Activated naive CD4-positive, alpha-beta T cell treated with anti-CD3 and anti-CD28 coated beads, Interleukin-2, amount 50 U/mL, for 16 hours (primary cell): ENCODE measurements at regions not wholly inside any gene's neighbourhood (a gene's known extent, or its start where the extent isn't known, plus 50 kb on each side); places are given as distances from the start of the nearest gene placed in this dataset.

Experiments
- DNase-seq: peaks from one replicate; pipeline ENCODE4 v3.0.0-alpha.2; 2020

GRCh38 chr2:234763002-234763873, 188.6 kb upstream of the SH3BP4 start:
- no peak for DNase-seq

DNA sequence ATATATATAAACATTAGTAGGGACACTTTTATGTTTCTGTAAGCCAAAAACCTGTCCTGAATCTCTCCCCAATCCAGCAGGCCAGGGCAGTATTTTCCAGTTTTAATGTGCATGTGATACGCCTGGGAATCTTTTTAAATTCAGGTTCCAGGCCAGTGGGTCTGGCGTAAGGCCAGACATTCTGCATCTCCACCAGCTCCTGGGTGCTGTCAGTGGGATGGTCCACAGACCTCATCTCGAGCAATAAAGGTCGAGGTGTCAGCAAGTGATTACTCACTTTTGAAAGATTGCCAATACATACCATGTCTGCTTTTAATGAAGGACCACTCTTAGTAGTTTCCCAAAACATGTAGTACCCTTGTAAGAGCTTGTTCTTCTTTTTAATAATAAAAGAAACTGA, 189.9 kb upstream of the SH3BP4 start:
- no peak for DNase-seq

DNA sequence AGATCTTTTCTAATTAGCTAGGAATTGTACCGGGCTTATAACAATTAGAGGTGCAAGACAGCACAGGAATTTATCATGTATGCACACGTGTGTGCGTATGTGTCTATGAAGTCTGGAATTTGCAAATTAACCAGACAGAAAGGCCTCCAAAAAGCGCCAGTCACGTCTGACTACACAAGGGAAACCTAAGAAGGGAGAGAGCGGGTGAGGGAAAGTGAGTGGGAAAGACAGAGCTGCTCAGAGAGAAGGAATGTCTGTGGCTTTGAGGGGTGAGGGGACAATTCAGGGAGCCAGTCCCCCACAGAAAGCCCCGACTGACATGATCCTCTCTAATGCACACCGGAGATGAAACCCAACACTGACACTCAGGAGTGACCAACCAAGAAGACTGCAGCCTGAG, 197.7 kb upstream of the SH3BP4 start:
- DNase-seq, result no peak

DNA sequence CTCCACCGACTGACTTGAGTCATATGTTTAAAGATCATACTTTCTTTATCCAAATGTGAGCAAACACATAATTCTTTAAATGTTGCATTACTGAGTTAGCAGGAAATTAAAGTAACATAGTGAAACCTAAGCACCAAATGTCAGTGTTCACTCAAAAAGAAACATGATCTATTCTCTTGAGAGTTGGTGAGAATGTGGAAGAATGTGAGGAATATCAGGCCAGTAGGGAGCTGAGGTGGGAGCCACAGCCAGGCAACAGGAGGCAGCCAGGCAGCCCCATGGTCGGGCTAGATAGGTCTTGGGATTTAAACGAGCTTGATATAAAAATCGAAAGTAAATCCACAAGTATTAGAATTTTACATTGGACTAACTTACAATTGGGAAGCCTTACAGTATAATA, 198.1 kb upstream of the SH3BP4 start:
- no peak for DNase-seq

DNA sequence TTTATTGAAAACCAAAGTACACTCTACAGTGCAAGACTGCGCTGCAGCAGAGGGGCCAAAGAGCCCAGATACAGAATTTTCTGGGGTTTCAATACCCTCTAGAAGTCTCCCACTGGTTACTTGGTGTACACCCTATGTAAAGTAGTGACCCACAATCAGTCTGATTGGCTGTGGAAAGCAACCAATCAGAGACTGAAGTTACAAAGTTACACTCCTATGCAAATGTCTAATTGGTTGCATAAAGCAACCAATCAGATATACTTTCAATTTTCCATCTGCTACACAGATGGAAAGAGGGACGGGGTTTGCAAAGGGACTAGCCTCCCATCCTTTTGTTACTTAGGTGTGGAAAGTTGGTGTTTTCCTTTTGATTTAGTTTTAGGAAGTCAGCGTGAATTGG, 198.9 kb upstream of the SH3BP4 start:
- DNase-seq, result no peak

DNA sequence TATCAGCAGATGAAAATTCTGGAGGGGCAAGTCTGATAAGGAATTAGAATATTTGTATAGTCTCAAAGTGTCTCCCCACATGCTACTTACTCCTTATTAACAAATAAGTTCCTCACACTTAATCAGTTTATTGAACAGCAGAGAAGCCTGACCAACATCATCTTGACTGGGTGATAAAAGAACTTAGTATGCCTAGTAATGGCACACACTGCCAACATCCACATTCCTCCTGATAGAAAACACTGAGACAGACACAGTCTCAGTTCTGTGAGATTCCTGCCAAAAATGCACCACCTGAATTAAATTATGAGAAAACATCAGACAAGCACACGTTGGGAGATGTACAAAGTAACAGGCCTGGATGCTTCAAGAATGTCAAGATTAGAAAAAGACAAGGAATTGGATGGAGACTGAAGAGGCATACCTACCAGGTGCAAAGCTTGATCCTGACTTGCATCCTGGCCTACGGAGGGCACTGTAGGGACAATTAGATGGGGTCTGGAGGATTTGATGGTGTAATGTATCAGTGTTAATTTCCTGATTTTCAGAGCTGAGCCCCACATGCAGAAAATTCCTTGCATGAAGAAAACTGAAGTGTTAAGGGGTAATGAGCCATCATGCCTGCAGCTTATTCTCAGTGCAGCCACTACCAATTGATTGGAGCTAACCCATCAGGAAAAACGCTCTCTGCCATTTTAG, 200.4 kb upstream of the SH3BP4 start:
- DNase-seq, result no peak

- no peak for DNase-seq
Observed at GRCh38 chr2:234747833-234748559, 203.8 kb upstream of the SH3BP4 start.

DNA sequence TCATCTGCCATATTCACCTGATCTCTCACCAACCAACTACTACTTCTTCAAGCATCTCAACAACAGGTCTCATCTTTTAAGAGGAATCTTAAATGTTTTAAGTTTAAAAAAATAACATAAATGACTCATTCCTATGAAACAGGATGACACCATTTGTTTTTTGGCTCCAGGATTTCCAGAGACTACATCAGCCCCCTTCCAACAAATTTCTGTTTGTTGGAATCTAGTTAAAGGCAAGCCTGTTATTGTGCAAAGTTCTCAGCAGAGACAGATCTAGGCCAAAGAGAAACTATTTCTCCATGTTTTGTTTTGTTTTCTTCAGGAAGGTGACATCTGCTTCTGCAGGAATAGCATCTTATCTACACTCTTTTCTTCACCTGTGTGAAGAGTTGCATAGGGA, 204.8 kb upstream of the SH3BP4 start:
- DNase-seq, result no peak

DNA sequence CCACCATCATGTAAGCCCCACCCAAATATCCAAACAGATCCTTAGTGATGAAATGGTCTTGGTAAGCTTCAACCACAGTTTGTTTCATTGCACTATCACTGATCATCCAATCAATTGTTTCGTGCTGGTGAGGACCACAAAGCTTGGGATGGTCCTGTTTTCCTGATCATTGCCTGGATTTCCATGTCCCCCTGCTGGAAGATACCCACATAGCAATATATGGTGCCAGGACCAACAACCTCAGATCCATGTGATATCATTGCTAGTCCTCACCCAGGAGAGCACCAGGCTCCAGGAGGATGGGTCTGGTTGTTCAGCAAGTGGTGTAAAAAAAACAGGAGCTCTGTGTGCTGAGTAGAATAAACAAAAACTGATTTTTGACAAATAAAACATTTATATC, 206.5 kb upstream of the SH3BP4 start:
- DNase-seq, result no peak

GRCh38 chr2:234741976-234742375, 209.8 kb upstream of the SH3BP4 start:
- DNase-seq, result no peak

DNA sequence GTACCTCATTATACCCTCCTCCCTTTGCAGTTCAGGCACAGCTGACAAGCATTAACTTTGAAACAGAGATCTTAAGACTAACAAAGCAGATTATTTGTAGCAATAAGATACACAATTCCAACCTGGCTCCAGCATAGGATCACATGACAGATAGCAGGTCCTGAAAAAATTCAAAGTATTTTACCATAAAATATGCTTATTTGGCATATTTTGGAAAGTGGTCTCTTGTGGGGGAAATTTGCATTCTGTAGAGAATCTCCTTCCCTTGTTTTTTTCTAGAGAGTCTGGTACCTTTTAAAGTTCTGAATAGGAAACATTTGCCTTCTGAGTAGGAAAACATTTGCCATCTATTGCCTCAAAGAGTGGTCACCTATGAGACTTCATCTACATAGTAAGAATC, 212.8 kb upstream of the SH3BP4 start:
- DNase-seq, result no peak

DNA sequence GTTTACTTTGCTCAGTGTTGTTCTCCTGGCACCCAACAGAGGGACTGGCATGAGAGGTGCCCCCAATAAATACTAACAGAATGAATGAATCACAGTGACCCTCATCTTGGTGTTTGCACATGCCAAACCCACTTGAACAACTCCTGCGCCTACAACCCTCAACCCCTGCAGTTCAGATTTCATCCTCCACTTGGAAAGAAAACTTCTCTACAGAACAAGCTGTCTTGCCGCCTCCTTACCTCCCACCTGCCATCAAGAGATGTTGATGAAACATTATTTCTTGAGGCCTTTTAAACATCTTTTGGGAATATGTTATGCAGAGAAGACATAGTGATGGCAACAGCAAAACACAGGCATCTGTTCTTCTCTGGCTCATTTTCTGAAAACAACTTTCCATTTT, 216.0 kb upstream of the SH3BP4 start:
- DNase-seq, result no peak

GRCh38 chr2:234733795-234734600, 217.8 kb upstream of the SH3BP4 start:
- no peak for DNase-seq

GRCh38 chr2:234733093-234733489, 218.7 kb upstream of the SH3BP4 start:
- DNase-seq, result no peak

- DNase-seq, result no peak
Observed at GRCh38 chr2:234732404-234733092, 219.3 kb upstream of the SH3BP4 start.

- DNase-seq, result no peak
Observed at GRCh38 chr2:234731236-234731635, 220.6 kb upstream of the SH3BP4 start.

DNA sequence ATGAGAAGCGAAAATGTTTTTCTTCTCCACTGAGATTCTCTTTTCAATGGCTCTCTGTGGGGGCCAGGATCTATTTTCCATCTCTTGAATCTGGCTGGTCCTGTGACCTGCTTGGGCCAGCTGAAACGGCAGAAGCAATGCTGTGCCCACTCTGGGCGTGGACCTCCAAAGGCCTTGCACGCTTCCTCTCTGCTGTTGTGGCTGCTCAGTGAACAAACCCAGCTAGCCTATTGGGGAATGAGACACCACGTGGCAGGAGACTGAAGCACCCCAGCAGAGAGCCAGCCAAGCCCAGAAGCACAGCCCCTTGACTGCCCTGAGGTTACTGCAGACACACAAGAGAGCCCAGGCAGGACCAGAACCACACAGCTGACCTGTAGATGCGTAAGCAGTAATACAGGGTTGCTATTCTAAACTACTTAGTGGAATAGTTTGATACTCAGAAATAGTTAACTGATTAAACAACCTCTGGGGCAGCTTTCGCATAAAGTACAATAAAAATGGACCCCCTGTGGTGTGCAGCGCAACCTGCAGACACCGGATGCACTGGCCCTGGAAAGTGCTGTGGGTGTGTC, 221.7 kb upstream of the SH3BP4 start:
- DNase-seq, result no peak

- no peak for DNase-seq
Observed at GRCh38 chr2:234725528-234726264, 226.1 kb upstream of the SH3BP4 start.

GRCh38 chr2:234724850-234725249, 227.0 kb upstream of the SH3BP4 start:
- DNase-seq, result no peak

- DNase-seq, result no peak
Observed at GRCh38 chr2:234723400-234723799, 226.5 kb upstream of the ARL4C start.

DNA sequence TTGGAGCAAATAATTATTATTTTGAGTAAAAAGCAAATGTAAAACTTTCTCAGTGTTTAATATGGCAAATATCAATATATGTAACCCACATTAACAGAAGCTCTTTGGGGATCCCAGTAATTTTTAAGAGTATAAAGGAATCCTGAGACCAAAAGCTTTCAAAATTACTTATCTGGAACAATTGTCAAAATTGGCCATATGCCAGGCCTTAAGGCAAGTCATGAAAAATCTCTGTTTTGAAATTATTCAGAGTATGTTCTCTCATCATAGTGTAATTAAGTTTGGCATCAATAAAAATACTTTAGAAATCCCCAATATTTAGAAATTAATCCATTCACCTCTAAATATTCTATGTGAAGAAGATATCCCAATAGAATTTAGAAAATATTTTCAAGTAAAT, 225.3 kb upstream of the ARL4C start:
- no peak for DNase-seq
